ENCODE measurements at regions not wholly inside any gene's neighbourhood (a gene's known extent, or its start where the extent isn't known, plus 50 kb on each side); places are given as distances from the start of the nearest gene placed in this dataset.
"Not testable (repeated sequence)": the region's sequence is repeated elsewhere in the genome, so short reads cannot be mapped to it uniquely, and the experiment has no call there.

DNA sequence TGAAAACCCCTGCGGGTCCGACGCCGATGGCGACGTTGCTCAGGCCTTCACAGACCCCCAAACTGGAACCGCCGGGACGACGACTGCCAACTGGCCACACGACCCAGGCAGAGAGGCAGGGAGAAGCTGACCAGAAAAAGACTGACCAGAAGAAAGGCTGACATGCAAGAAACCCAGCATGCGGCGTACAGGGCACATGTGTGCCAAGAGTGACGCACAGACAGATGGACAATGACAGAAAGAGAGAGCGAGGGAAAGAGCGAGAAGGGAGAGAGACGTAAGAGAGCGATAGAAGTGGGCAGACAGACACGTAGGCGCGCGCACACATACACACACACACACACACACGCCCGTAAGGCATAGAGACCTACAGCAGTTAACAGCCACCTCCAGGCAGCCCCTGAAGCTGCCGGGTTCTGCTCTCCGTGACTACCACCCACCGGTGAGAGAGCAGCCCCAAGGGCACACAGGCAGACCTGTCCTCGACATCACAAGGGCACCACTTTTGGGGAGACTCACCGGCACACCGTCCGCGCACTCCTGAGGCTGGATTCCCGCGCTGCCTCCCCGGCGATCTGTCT is 67.2 kb upstream of the ZNF527 start:
- no peak for DNase-seq

DNA sequence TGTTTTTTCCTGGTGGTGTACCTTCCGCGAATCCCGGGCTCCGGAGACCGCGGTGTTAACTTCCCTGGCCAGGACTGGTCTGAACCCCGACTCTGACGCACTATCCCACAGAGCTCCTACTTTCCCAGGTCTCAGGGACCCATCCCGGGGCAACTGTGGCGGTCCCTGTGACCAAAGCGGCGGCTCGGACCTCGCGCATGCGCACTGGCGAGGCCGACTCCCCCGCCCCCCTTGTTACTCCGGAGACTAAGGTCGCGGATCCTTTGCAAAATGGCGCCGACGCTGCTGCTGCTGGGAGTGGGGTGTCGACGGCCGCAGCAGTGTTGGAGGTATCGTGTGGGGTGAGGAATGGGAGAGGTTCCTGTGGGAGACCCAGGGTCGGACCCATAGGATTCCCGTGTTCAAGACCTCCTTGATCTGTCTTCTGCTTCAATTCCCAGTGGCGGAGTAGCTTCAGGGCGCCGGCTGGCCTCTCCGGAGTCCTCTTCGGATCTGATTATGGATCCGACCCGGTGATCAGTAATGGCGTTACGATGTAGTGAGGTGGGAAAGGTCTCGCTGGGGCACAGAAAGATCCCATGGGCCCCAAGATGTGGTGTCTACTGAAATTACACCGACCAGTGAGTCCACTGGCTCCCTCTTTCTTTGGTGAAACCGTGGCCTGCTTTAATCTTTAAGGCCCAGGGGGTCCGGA is 66.6 kb upstream of the ZNF527 start:
- DNase-seq, result peak; percentile 76

DNA sequence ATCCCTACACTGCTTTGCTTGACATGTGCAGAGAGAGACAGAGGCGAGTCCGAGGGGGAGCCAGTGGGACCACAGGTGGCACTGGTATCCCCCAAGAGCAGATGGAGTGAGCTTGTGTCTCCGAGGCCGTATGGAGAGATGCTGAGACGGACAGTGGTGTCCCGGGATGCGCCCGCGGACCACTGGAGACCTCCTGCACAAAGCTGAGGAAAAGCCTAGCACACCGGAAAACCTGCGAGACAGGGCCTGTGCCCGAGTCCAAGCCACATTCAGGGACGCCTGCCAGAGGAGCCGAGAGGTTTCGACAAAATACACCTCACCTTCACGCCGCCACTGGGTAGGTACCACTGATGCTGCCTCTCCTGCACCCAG is 66.0 kb upstream of the ZNF527 start:
- no peak for DNase-seq

DNA sequence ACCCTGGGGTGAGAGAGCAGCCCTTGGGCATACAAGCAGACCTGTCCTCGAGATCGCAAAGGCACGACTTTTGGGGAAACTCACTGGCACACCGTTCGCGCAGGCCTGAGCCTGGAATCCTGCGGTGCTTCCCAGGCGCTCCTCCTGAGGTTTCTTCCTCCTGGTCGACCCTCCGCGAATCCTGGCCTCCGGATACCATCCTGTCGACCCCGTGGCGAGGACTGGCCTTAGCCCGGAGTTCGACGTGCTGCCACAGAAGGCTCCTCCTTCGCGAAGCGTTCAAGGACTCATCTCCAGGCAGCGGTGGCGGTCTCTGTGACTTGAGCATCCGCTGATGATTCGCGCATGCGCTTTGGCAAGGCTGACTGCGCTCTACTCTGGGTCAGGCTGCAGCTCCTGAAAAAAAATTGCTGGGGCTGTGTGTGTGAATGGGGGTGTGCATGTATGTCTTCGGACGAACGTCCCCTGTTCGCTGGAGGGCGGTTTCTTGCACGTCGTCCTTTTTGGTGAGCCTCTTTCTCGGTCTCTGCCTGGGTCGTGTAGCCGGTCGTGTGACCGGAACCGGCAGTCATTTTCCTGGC is 64.4 kb upstream of the ZNF527 start:
- no peak for DNase-seq

DNA sequence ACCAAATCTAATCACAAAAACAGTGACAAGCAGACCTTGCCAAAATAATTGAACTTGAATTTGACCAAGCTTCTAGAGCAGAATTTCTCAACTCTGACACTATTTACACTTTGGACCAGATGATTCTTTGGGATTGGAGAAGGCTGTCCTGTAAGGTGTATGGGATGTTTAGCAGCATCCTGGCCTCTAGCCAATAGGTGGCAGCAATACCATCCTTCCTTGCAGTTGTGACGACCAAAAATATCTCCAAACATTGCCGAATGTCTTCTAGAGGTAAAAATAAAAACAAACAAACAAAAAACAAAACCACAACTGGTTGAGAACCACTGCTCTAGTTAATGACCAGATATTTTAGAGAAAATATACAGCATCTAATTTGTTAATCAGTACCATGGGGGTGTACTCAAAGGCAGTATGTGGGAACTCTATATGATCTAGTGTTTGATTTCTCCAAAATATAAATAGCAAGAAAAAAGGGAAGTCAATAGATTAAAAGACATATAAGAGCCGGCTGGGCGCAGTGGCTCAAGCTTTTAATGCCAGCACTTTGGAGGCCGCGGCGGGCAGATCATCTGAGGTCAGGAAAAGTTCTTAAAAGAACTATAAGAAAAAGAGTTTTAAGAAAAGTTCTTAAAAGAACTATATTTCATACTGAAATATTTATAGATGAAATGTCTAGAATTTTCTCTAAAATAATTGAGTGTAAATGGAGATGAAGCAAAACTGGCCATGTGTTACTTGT is 60.9 kb upstream of the ZNF527 start:
- peak; percentile 68 for DNase-seq

DNA sequence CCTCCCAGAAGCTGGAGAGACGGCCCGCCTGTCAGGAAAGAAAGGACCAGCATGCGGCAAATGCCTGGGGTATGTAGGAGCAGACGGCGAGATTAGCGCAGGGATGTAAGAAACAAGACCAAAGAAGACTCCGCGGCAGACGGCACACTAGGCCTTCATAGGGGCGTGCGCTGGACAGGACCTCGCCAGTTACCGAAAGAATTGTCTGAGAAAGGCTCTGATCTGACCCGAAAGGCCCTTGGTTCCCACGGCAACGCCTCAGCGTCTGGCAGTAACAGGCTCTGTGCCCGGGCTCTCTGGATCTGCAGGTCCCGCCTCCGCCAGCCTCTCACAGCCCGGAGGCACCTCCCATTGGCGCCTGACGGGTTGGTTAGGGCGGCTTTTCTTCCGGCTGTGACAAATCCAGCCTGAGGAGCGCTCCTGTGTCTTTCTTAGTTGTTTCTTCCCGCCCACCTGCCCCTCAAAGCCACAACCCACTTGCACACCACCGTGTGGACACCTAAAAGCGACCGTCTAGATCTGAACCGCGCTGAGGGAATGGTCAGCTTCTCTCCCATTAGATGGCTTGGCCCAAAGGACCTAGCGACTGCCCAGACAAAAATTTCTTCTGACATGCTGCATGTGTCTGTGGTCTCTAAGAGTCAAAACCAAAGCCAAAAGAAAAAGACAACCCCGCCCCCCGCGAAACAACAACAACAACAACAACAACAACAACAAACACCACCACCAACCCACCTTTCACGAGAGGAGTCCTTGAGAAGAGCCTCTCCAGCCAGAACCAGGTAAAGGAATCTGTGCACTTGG is 58.2 kb upstream of the ZNF527 start:
- DNase-seq, result peak; percentile 86

DNA sequence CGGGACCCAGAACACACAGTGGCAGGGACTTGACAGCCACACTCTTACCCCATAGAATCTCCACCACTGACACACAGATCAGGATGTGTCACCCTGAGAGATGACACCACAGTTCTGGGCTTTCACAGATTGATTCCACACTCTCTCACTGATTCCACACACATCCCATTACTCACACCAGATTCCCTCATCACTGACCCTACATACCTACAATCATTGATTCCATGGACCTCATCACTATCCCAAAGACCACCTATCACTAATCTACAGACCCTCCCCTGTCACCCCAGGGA is 57.6 kb upstream of the ZNF527 start:
- DNase-seq, result no peak

DNA sequence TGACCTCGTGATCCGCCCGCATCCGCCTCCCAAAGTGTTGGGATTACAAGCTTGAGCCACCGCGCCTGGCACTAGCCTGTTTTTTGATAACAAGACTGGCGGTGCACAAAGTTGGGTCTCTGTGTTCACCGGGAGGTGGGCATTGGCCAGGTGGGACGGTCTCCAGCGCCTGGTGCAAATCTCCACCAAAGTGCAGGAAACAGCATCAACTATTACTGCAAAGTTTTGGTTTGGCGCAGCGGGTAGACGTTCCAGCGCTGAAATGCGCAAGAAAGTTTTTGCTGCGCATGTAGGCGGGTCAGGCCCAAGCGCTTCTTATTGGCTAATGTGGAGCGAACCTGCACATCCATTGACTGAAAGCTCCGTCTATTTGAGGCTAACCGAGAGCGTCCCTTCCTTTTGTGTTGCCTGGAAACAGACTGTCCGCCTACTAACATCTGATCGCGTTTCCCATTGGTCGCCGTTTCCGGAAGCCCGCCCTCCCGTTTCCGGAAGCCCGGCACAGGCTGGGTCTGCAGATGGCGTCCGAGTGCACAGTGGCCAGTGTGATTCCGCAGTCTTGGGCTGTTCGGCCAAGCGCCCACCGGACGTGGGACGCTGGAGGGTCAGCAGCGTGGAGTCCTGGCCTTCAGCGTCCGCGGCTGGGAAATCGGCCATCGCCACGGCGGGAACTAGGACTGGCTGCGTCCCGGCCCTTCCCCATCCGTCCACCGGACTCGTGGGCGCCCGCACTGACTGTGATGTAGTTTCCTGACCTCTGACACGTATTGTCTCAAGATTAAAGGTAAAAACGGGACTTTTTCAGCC is 53.3 kb upstream of the ZNF527 start:
- DNase-seq, result peak; percentile 98

DNA sequence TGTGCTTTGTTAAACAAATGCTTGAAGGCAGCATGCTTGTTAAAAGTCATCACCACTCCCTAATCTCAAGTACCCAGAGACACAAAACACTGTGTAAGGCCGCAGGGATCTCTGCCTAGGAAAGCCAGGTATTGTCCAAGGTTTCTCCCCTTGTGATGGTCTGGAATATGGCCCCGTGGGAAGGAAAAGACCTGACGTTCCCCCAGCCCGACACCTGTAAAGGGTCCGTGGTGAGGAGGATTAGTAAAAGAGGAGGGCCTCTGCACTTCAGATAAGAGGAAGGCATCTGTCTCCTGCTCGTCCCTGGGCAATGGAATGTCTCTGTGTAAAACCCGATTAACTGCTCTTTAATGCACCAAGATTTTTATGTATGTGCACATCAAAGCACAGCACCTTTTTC is 49.9 kb upstream of the ZNF527 start:
- DNase-seq, result not testable (repeated sequence)

All from activated effector memory CD4-positive, alpha-beta T cell treated with anti-CD3 and anti-CD28 coated beads, Interleukin-2, amount 50 U/mL, for 16 hours (primary cell).